GM21423 (cell line): ENCODE measurements at regions not wholly inside any gene's neighbourhood (a gene's known extent, or its start where the extent isn't known, plus 50 kb on each side); places are given as distances from the start of the nearest gene placed in this dataset.
"Not testable (repeated sequence)": the region's sequence is repeated elsewhere in the genome, so short reads cannot be mapped to it uniquely, and the experiment has no call there.

Experiments used
- ATAC-seq: cut with Tn5 transposase; IDR thresholded peaks from one replicate; pipeline ENCODE4 v1.9.1; 2021; ENCODE audit warnings: mild to moderate bottlenecking, moderate library complexity; ENCODE audit not compliant: unreplicated experiment

DNA sequence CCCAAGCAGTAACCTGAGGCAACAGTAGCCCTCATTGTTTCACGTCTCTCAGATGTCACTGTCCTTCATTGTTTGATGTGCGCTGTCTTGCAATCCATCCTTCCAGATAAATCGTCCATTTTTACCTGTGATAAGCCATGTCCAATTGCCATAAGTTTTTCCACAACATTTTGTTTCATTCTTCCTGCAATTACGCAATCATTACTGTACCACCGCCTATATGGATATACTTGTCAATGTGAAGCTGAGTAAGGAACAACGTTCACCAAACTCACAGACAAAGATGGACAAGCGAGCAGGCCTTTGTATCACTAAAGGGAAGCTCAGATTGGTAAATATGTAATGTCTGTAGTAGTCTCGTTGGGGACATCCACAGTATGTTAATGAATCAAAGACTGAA is 452.5 kb upstream of the NDN start:
- not testable (repeated sequence) for ATAC-seq

DNA sequence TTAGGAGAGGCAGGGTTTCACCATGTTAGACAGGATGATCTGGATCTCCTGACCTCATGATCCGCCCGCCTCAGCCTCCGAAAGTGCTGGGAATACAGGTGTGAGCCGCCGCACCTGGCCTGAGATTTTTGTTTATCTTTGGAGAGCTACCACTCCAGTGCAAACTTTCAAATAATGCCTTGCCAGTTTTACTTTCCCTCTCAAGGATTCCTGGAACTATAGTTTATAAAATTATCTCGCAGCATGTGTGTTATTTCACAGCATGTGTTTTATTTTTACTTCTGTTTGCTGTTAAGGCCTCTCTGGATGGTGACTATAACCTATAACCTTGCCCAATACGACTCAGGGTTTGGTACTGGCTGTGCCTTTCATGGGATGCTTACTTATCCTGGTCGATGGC is 458.0 kb upstream of the NDN start:
- not testable (repeated sequence) for ATAC-seq

DNA sequence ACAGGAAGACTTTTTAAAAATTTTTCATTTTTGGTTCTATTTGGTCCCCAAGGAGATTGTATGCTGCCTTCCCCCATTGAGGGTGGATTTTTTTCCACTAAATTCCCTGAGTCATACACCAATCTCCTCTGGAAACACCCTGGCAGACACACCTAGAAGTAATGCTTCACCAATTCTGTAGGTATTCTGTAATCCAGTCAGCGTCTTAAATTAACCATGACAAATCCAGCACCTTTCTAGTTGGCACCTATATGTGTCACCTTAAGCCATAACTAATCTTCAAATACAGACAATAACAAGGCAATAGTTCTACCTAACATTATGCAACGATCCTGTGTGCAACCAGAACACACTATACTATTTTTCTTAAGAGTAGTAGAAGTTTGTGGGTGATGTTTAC is 459.1 kb upstream of the NDN start:
- ATAC-seq = no peak

DNA sequence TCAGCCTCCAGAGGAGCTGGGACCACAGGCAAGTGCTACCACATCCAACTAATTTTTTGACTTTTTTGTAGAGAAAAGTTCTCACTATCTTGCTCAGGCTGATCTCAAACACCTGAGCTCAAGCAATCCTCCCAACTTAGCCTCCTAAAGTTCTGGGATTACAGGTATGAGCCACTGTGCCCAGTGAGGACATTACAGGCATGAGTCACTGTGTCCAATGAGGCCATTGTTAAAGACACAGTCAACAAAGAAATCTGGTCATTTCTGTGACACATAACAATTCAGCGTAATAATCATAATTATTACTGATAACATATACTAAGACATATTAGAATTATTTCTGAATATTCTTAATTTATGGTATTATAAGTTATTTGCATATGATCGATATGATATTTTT is 463.4 kb upstream of the NDN start:
- ATAC-seq = no peak

- ATAC-seq = not testable (repeated sequence)
Measured at GRCh38 chr15:24158306-24158705, 471.2 kb upstream of the NDN start.

DNA sequence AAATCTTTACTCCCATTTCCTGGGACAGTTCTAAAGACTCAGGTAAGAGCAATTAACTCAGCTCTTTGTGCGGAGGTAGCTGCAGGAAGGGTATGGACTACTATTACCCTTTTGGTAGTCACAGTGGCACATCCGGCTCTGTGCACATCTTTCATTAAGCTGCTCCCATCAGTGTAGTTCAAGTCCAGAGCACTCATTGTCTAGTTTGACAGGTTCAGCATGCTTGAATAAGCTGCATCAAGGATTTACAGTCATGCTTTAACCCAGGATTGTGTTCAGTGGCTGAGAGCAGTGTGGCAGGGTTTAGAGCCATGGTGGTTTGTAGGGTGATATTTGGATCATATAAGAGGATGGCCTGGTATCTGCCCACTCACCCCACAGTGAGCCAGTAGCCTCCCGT is 478.4 kb upstream of the NDN start:
- not testable (repeated sequence) for ATAC-seq

GRCh38 chr15:24202297-24202696 is 473.3 kb upstream of the NPAP1 start:
- ATAC-seq = not testable (repeated sequence)

DNA sequence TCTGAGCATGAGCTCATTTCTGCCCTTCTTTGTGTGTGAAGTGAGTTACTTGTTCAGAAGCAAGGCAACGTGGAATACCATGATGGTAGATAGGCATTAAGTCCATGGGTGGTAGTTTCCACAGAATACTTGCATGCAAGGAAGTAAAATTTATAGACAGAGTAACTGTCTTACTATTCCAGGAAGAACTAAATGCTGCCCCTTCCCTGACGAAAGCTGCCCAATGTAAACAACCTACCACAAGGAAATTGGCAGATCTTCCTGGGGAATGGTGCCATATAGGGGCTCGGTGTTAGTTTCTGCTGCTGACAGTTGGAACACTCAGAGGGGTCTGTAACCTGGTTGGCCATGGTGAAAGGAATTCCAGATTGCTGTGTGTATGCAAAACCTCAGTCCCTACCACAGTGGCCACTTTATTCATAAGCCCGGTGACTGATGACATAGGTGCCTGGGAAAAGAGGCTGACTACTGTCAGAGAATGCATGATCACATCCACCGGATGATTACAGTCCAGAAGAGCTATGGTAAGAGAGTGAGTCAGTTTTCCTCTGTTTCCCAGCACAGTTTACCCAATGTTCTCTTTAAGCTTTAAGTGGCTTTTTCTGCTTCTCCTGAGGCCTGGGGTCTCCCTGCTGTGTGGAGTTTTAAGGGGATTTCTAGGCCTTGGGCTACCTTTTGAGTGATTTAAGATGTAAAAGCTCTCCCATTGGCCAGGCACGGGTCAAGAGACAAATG is 463.7 kb upstream of the NPAP1 start:
- ATAC-seq = not testable (repeated sequence)

DNA sequence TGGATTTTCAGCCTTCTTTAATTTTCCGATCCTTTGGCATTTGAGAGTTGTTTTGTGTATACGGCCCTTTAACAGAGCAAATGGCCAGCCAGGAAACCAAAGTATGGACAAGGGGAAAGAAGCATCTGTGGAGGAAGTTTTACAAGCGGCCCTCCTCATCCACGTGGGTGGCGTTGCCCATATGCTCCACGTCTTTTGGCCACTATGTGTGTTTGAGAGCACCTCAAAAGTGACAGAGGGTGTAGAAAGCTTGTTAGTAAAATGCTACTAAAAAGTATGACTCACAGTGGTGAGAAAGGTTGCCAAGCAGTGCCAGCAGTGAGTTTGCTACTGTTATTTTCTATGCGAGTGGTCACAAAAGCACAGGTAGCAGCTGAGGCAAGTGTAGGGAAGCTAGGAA is 451.8 kb upstream of the NPAP1 start:
- no peak for ATAC-seq

- no peak for ATAC-seq
Measured at GRCh38 chr15:24224161-24224560, 451.4 kb upstream of the NPAP1 start.

DNA sequence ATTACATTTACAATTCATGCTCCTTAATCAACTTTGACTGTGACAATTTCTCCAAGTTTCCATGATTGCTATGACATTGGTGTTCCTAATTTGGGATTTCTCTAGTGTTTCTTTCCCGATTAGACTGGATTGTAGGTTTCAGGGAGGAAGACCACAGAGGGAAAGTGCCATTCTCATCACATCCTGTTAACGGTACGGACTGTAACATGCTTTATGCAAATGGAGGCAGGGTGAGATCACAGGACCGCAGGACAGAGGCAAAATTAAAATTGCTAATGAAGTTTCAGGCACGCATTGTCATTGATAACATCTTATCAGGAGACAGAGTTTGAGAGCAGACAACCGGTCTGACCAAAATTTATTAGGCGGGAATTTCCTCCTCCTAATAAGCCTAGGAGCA is 446.7 kb upstream of the NPAP1 start:
- ATAC-seq = not testable (repeated sequence)

DNA sequence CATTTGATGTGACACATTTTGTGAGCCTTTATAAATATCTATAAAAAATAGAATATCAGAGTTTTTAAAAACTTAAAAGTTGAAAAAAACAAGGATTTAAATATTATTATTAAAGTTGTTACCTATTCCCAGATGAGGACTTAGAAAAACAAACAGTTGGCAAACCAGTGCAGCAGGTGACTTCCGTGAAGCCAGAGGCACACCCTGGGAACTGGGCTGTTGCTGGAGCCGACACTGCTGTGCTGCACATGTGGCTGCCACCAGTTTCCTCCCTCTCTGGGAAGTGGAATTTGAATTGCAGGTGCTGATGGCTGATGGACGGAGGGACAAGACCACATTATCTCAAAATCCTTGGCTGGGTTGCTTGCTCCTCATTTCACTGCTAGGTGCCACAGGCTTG is 442.4 kb upstream of the NPAP1 start:
- ATAC-seq = not testable (repeated sequence)

- not testable (repeated sequence) for ATAC-seq
Measured at GRCh38 chr15:24240580-24240979, 435.0 kb upstream of the NPAP1 start.

GRCh38 chr15:24259106-24259505 is 416.5 kb upstream of the NPAP1 start:
- ATAC-seq = not testable (repeated sequence)

GRCh38 chr15:24260407-24260806 is 415.2 kb upstream of the NPAP1 start:
- ATAC-seq = not testable (repeated sequence)

DNA sequence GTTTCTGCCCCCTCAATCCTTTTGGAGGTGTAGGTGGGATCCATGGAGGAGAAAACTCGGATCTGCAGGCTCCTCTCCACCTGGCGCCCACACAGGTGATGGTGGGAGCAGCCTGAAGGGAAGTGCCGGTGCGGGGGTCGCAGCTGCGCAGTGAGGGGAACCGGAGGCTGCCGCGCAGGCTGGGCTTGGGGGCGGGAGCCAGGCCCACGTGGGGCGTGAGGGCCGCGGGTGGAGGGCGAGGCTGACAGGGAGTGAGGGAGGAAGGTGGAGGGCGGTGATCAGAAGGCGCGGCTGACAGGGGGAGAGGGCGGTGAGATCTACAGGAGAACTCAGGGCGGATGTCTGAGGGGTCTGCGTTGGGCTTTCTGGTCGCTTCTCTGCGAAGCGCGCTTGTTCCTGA is 414.7 kb upstream of the NPAP1 start:
- ATAC-seq = not testable (repeated sequence)

DNA sequence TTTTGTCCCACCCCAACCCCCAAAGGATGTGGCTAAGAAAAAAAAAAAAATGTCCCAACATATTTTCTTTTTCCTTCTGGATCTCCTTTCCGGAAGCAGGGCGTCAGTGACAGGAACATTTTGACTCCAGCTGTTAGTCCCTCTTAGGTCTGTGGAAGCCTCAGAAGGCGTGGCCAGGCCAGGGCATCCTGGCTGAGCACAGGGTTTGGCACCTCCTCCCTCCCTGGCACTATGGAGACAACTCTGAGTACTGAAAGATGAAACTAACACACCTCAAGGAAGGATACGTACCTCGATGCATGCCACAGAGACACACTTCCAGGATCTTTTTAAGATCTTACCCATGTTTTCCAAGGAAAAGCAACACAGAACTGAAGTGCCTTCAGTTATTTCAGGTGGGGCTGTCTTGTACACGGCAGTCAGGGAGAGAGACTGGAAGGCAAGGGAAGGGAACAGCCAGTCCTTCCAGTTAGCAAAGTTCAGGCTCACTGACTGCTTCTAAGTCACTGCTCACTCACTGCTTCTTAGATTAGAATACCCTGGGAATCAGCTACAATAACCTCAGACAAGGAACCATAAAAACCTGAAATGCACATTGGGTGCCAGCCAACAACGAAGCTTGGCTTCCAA is 406.9 kb upstream of the NPAP1 start:
- ATAC-seq = not testable (repeated sequence)

DNA sequence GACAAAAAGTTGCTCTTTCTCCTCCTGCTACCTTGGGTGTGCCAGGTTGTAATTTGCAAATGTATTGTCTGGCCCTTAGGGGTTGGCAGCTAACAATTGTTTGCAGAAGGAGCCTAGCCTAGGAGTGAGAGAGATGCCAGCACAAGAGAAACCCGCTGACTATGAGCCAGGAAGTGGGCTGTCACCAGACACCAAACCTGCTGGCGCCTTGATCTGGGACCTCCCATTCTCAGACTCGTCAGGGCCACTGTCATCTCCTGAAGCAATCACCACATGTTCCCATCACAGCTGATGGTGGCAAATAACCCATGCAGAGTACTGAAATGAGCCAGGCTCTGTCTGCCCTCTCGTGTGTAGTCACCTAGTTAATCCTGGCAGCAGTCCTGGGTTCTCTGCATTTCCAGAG is 406.4 kb upstream of the NPAP1 start:
- no peak for ATAC-seq

DNA sequence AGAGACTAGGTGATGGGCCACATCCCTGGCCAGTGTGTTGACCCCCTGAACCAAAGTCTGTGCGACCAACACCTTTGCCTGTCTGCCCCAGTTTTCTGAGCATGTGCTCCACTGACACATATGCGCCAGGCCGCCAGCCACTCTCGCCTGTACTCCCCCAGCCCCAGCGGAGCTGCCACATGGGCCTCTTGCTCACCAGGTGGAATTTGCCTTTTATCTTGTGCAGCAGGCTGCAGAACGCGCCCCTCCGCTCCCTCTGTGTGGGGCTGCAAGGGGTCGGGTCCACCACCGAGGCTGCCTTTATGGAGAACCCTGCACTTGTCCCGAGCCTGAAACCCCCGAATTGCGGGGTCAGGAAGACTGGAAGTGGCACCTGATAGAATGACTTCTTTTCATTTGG is 405.7 kb upstream of the NPAP1 start:
- ATAC-seq = no peak

GRCh38 chr15:24271496-24272244 is 403.9 kb upstream of the NPAP1 start:
- ATAC-seq = not testable (repeated sequence)

- ATAC-seq = no peak
Measured at GRCh38 chr15:24292837-24293236, 382.7 kb upstream of the NPAP1 start.
